HUDEP-2 (cell line): ENCODE measurements at regions not wholly inside any gene's neighbourhood (a gene's known extent, or its start where the extent isn't known, plus 50 kb on each side); places are given as distances from the start of the nearest gene placed in this dataset.

Experiments
- DNase-seq, 76 experiments: peaks; one replicate each; lab custom pipeline; 2025; ENCODE audit not compliant: unreplicated experiment in 76 of 76; lab: John Stamatoyannopoulos, UW

DNA sequence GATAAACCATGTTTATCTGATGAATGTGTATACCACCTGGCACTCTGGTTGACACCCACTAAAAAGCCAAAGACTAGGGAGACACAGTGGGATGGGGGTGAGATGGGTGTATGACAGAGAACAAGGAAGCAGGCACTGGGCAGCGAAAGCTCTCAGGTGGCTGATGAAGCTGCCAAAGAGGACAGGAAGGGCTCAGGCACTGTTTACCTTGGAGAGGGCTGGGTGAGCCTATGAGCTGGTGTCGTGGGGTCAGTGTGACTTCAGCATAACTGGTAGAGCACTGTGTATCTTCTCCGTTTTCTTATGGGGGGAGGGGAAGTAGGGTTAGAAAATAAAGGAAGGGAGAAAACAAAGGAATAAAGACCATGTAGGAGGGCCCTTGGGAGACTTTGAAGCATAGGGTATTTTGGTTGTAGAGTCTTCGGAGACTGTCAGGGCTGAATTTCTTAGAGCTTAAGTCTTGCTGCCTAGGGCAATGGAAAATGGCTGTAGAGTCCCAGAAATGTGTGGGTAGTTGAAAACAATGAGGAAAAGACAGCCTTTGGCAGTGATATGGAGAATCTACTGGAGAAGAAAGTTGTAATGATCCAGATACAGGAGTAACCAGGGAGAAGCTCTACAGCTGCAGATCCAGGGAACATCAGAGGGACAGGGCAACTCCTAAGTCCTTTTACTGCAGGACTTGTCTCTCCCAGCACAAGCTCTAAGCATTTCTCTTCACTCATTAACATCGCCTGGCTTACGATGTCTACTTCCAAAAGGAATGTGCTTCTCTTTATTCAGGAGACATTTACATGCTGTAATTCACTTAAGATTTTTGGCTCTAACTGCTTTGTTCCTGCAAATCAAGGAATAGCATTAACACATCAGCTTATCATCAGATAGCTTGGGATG is 120.0 kb downstream of the AQP4 start:
- DNase-seq, result no peak

DNA sequence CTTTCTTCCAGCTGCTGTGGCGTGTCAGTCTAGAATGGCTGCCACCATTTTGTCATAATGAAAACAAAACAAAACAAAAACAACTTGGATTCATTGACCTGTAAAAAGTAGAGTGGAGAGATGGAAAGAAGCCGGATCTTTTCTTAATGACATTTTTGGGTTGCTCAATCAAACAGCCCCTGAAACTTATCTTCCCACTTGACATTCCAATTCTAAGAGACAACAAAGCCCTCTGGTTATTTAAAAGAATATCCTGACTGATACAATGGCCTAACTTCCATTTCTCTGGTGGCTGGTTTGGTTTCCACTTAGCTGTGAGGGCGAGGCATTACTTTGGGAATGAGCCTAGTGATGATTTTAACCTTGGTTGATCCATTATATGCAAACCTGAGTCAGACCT is 123.7 kb downstream of the AQP4 start:
- DNase-seq, result no peak

DNA sequence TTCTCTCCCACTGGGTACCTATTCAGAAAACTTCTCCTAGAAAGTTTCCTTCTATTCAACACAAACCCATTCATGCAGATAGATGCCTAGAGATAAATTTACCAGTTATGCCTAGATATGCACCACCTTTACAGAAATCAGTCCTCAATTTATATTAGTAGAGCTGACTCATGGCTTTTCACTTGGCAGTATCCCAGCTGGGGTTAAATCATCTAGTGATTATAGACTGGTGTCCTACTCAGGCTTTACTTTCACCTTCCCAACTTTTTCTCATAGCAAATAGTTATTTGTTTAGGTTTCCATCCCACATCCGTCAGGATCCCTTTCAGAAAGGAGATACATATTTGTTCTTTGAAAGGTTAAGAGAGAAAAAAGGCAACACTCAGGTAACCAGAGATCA is 124.5 kb downstream of the AQP4 start:
- DNase-seq, result no peak

DNA sequence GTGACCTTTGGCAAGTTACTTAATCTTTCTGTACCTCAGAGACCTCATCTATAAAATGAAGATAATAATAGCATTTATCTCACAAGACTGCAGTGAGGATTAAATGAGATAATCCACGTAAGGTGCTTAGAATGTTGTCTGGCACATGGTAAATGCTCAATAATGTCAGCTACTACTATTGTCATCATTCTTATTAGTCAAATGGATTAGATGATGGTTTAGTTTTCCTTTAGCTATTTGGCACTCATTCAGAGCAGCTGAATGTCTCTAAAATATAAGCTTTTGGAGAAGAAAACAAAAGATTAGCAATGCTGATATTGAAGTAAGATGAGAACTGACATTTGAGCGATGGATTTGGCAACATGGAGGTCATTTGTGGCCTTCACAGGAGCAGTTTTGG is 125.1 kb downstream of the AQP4 start:
- no peak for DNase-seq

DNA sequence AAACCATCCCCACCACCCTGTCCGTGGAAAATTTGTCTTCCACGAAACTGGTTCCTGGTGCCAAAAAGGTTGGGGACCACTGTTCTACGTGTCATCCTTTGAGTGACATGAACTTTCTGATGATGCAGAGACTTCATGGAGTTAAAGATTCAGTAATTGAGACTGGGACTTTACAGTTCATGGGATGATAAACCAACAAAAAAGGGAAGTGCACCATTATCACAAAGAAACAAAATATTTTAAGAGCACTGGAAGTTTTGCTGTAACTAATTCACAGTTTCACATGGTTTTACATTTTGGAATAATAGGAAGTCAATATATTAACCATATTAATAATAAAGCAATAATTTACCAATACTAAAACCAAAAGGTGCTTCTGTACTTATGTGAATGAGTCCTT is 126.8 kb downstream of the AQP4 start:
- DNase-seq, result no peak

DNA sequence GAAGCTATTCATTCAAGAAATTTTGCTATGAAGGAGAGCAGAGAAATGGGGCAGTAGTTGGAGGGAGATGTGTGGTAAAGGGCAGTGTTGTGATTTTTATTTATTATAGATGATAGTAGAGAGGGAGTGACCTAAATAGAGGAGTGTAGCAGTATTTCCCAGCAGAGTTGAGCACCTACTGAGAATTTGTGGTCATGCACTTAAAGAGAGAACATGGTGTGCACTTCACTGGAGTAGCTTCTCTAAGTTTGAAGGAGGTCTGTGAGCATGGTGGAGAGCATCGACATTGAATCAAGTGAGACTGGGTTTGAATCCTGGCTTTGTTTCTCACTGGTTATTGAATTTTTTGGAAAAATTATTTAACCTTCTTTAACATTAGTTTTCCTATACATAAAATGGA is 129.2 kb downstream of the AQP4 start:
- DNase-seq, result no peak

DNA sequence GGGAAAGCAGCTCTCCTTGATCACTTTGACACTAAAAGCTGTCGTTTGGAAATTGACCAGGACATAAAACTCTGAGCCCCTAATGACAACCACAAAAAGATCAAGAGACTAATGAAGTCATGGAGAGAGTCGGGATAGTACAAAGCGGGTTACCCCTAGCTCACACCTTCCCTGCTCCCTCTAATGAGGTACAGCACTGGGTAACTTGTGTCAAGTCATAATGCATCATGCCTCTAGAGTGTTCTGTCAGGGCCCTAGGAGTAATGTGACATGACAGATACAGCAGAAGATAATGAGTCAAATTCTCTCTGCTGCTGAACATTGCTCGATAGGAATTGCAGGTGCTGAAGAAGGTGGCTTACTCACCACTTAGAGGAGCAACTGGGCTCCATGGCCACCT is 130.7 kb downstream of the AQP4 start:
- DNase-seq, result no peak

DNA sequence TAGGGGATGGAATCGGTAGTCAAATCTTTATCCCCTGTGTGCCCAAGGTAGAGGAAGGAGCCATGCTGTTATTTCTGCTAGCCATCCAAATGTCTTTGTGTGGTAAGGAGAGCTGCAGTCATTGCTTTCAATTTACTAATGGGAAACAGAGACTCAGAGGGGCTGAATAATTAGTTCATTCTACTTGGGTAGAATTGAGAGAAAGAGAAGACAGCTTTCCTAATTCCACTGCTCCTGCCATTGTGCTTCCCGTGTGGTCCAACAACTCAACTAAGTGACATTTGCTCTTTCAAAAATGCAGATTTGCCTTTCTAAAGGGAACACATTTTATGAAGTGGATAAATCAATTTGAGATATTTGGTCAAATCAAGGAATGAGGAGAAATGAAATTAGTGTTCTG is 136.1 kb downstream of the AQP4 start:
- DNase-seq, result no peak

DNA sequence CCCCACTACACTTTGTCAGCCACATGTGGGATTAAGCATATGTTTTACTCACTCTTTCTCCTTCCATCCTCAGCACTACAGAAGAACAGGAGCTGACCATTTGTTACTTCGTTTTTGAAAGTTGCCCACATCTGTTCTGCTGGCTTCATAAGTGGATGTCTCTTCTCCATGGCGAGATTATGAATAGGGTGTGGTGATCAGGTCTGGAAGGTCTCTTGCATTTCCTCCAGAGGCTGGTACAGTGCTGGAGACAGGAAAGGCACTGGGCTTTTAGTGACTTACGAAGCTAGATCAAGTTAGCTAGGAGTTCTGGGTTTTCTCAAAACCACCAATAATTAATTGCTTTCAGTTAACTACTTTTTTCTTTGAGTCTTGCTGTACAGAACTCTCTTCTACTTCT is 136.5 kb downstream of the AQP4 start:
- no peak for DNase-seq

DNA sequence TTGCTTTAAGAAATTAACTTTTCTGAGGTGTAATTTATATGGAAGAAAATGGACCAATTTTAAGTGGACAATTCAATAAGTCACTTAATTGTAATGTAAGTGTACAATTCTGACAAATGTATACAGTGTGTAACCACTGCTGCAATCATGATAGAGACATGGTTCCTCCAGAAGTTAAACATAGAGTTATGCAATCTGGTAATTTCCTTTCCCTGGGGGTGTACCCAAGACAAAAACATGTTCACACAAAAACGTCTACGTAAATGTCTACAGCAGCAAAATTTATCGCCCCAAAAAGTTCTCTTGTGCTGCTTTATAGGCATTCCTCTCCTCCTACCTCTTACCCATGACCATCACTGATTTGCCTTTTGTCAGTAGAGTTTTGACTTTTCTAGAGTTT is 141.5 kb downstream of the AQP4 start:
- DNase-seq, result no peak

DNA sequence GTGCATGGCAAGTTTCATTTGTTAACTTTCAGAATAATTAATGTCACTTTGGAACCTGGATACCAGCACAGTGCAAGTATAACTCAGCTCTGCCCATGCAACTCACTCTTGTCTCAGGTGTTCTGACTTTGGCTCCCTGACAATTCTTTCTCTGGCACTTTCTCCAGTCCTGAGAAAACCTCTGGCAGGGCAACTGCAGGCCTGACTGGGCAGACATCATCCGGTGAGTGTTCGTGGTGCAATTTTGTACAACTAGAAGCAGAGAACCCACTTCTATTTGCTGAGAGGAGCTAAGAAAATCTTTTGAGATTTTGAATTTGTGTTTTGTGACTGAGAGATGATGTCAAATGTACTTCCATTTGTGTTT is 143.0 kb downstream of the AQP4 start:
- no peak for DNase-seq

DNA sequence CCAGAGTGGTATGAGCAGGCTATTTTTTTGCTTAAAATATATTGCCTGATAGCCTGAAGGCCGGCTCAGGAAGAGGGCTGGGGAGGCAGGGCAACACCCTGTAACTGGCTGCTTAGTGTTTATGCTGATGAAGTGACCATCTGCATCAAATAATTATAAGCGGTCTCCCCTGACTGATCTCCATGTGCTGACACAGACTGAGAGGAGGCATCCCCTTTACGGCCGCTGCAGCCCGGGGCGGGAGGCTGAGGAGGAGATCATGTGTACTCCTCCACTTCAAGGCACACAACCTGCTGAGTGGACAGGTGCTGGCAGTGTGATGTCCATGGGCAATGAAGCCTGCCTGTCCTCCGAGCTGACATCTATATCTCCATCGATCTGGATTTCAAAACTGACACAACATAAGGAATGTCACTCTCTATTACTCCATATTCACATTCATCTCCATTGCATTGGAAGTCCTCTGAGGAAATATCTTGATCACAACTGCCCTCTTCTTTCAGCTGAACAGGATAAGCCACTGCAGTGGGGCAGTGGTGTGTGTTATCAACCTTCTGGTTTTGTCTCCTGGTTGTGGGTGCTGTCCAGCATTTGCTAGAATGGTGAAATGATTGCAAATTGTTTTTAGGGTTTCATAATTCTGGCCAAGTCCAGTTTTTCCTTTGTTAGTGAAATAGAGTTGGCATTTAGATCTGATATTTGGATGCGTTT is 143.5 kb downstream of the AQP4 start:
- no peak for DNase-seq

DNA sequence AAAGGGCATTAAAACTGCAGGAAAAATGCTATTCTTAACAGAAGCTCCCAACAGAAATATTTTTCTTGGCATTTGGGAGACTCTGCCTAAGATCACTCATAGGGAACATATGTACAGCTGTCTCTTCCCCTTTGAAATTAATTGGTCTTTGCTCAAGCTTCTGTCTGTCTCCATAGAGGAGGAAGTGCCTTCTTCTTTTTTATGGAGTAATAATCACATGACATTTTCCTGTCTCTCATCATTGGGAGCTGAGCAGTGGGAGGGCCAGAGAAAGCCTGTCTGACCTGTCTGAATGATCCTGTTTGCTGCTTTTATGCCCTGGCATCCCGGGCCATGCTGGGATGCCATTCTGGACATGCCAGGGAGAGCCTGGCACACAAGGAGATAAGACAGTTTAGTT is 145.6 kb downstream of the AQP4 start:
- DNase-seq, result no peak

DNA sequence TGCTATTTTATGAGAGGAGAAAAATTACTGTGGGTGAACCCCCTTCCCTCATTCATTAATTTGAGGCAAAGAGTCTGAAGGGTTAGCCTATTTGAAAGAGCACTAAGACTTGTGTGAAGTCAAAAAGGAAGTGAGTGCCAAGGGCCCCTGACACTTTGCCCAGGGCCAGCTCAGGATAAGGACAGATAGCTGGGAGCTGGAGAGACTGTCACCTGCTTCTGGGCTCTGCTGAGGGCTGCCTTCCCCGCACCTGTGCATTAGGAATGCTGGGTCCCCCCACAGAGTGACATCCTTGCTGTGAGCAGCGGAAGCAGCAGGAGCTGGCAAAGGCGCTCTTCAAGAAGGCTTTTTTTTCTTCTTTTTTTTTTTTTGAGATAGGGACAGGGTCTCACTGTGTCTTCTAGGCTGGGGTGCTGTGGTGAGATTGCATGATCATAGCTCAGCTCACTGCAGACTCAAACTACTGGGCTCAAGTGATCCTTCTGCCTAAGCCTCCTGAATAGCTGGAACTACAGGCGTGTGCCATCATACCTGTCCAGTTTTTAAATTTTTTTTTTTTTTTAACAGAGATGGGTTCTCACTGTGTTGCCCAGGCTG is 148.3 kb downstream of the AQP4 start:
- no peak for DNase-seq

DNA sequence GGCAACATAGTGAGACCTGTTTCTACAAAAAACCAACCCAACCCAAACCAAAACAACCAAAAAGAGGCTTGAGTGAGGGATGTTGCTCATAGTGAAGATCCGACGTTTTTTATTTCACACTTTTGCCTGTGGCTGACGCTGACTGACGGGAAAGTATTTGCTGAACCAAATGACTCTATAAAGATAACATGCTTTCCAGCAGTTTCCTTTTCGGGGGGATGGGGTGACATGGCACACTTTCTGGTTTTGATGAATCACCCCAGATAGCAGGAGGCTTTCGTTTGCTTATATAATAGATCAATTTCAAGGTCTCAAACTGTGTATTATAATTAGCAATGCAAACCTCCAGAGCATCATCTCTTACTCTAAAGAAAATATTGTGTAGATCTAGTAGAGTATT is 150.8 kb downstream of the AQP4 start:
- DNase-seq, result peak in 2 of 76 experiments; percentile 7 to 24

DNA sequence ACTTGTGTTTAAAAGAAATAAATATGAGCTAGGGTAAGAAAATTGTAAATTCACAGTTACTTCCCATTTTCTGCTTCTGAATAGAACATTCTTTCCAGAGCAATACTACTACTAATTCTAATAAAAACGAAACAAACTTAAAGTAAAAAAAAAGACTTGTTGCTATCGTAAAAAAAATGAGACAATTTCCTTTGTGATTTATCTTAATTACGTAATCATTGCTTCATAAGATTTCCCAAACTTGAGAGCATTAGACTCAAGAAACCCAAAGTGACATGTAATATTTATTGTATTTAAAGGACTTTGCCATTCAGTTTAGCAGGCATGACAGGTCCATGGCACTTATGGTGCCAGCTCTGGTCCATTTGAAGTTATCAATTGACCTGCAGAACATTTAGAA is 153.8 kb downstream of the AQP4 start:
- no peak for DNase-seq

DNA sequence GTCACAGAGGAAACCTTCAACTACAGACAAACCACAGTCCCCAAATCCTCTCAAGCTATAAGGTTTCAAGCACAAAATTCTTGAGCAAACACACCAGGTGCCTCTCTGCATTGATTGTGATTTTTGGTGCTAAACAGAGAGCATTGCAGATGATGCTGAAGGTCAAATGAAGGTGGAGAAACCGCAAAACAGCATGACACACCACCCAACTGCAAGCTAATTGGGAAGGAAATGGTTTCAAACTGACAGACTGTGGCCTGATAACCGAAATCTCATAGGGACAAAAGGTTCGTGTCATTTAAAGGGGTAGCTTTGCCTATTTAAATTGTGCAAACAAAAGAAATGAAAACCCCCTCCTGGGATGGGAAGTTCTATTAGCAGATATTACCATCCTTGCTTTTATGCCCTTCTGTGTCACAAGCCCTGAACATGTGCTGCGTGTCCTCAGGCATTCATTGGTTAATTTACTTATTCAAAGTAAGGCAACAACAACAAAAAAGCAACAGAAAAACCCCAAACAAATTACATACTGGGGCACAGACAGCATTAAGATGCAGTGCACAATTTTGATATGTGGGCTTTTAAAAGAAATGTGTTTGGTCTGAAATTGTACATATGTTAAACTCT is 154.9 kb downstream of the AQP4 start:
- DNase-seq, result peak in 20 of 76 experiments; percentile 4 to 70 (median 26)

DNA sequence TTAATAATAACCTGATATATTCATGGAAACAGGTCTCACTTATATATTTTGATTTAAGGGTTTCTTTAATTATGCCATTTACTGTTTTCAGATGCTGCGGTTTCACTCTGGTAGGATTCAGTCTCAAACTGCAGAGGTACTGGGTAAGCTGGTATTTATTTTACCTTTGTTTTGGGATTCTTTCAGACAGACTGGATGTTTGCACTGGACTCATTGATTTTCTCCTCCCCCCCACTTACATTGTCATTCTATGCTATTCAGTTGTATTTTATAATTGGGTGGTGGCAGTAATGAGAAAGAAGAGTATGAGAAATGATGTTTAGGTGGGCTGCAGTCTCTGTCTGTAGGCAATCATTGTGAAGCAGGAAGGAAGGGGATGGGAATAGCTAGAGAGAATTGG is 155.6 kb downstream of the AQP4 start:
- DNase-seq, result no peak

DNA sequence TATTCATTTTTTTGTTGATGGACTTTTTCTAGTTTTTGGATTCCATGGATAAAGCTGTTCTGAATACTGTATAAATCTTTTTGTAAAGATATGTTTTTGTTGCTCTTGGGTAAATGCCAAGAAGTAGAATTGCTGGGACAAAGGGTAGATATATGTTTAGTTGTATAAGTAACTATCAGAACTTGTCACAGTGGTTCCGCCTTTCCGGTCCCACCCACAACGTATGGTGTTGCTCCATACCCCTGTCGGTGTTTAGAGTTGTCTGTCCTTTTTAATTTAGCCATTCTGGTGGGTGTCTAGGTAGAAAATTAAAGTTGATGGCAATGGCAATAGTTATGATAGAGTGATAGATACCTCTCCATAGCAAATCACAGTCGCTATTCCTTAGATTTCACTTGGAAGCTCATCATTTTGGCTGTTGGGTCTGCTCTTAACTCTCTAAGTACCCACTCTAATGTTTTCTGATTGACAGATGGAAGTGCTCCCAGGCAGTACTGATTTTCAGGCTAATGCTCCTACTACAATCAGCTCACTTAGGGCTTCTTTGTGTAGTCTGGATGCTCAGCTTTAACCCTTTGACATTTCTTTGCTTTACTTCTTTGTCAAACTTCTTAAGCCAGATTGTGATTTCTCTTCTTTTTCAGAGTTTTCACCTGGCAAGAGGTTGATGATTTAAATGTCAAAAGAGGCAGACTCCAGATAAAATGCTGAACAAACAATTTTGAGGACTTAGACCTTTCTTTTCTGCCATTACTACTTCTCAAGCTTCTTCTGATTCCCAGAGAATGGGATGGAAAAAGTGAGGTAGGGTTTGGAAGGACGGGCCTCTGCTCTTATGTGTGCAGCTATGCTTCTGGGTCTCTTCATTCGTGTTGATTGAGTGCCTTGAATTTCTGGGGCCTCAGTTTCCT is 156.4 kb downstream of the AQP4 start:
- no peak for DNase-seq

DNA sequence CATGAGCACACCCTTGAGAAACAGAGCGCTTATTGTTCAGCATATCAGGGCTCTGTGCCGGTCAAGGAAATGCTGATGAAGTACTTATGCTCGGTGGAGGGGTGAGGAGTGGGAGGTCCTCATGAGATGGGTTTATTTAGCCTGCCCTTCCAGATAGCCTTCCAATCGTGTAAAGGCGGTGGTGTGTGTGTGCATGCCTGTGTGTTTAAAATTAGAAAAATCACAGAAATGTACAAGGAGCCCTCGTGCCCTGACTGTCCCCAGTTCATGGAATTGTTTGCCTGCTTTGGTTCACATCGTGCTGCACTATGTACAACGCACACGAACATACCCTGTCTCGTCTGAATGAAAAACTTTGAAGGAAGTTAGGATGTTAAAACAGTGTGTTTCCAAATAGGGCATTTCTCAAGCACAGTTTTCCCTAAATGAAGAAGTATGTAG is 158.6 kb downstream of the AQP4 start:
- no peak for DNase-seq
